ENCODE measurements at regions not wholly inside any gene's neighbourhood (a gene's known extent, or its start where the extent isn't known, plus 50 kb on each side); places are given as distances from the start of the nearest gene placed in this dataset.
"Not testable (repeated sequence)": the region's sequence is repeated elsewhere in the genome, so short reads cannot be mapped to it uniquely, and the experiment has no call there.

GRCh38 chr6:95888711-95889110 lies 127.1 kb upstream of the FUT9 start:
- not testable (repeated sequence) for TF ChIP-seq SIN3A (IDR thresholded peaks at IDR 0.05; ENCODE audit: borderline replicate concordance, insufficient read depth, low read depth, low read length); CTCF (IDR thresholded peaks at IDR 0.05)

Measured in Panc1 (cell line).